Epithelial cell of prostate (primary cell): ENCODE measurements at regions not wholly inside any gene's neighbourhood (a gene's known extent, or its start where the extent isn't known, plus 50 kb on each side); places are given as distances from the start of the nearest gene placed in this dataset.
"Not testable (repeated sequence)": the region's sequence is repeated elsewhere in the genome, so short reads cannot be mapped to it uniquely, and the experiment has no call there.

Experiments
- DNase-seq: peaks from one replicate; pipeline ENCODE4 v3.0.0-alpha.2; 2011; ENCODE audit warnings: low read depth, low spot score
- H3K27ac ChIP-seq: fragments of 450-650 bp; 2 replicates; pipeline ENCODE4 v1.5.1; 2017; ENCODE audit warnings: mild to moderate bottlenecking

GRCh38 chr2:176929387-176929786, 283.2 kb upstream of the HNRNPA3 start:
- DNase-seq, H3K27ac ChIP-seq: not testable (repeated sequence)

DNA sequence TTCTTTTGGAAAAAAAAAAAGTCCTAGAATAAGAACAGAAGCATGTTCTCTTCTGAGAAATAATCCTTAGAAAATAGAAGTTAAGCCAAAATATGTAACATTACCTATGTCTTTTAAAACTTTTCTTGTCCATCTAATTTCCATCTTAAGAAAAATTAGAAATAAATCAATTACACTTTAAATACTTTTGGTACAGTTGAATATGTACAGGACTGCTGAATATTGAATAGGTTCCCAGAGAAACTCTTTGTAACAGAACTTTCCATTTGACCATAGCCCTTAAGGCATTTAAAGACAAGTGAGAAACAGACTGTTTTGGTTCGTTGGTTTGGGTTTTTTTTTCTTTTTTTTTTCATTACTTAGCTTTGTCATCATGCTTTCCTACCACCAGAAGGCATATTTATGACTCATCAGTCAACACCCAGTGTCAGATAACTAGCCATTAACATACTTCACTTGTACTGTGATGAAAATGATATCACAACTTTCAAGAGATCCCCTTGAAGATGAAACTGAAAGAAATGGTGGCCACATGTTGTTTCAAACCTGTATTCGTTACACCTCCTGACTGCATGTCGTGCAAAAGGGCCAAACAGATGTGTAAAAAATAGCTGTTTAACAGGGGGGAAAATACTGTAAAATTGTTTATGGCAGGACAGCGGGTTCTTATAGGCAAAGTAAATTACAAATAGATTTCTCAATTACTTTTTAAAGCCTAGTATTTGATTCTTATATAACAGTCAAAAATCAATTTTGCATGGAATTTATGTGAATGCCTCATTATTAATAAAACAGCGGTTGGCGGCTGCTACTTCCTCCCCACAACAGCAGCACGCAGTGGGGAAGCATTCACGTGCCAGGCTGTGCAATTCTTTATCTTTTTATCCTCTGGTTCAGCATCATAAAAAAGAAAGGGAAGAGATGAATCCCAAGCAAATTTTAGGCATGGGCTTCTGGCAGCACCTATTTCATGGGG, 280.7 kb upstream of the HNRNPA3 start:
- peak; percentile 27 for DNase-seq

DNA sequence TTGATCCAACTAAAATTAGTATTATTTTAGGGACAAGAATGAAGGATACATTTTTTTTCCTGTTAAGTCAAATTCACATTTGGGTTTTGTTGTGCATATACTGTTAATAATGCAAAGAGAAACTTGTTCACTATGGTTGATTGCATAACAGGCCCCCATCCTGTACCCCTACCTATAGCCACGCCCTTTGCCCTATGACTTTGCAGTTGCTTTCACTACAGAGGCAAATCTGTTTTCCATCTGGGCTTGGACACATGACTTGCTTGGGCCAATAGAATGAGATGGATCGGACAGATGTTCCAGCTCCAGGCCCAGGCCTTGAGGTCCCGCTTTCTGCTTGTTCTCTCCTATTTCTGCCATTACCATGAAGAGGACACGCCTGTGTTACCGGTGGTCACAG, 278.5 kb upstream of the HNRNPA3 start:
- no peak overlapping the region for H3K27ac ChIP-seq
- DNase-seq: no peak

More for the DNA sequence above, 280.7 kb upstream of the HNRNPA3 start:
- H3K27ac ChIP-seq: no peak overlapping the region

DNA sequence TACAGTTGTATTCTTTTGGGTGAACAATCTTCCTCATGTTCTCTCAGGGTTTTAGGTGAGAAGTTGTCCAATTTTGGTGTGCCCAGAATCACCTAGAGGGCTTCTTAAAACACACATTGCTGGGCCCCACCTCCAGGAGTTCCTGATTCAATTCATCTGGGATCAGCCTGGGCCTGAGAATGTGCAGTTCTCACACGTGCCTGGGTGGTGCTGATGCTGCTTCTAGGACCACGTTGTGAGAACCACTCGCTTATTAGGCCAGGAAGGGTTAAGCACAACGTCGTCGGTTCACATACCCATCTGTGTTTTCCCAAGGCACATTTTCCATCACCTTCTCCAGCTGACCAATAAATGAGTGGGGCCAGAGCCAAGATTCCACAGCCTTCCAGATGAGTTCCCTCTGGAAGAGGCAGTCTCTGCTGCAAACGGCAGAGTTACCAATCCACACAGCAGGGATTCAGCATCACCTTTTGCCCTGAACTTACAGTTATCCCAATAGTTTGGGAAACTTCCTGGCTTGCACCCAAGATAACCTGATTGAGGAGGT, 277.7 kb upstream of the HNRNPA3 start:
- no peak for DNase-seq
- no peak overlapping the region for H3K27ac ChIP-seq

DNA sequence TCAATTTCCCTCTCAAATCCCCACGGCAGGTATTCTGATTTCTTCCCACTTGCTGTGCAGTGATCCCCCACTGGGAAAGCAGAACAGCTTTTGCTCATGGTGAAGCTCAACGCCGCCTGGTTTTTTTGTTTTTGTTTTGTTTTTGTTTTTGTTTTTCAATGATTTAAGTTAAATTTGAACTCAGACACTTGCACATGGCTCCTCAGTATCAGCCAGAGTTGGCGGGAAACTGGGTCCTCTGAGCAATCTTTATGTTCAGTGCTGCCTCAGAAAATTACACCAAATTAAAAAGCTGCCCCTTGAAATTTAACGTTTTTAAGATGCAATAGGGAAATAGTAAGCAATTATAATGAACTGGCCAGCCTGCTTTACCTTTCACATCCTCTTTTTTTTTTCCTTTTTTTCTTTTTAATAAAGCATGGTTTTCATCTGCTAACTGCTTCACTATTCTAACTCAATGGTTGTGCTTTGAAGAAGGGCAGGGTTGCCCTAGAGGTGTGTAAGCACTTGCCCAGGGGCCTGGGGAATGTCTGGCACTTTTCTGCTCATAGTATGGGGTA, 277.0 kb upstream of the HNRNPA3 start:
- H3K27ac ChIP-seq: no peak overlapping the region

GRCh38 chr2:176936410-176936809, 276.2 kb upstream of the HNRNPA3 start:
- no peak for DNase-seq
- H3K27ac ChIP-seq: no peak overlapping the region

More for the DNA sequence above, 277.0 kb upstream of the HNRNPA3 start:
- DNase-seq: no peak

- no peak overlapping the region for H3K27ac ChIP-seq
- no peak for DNase-seq
Observed at GRCh38 chr2:176944998-176945397, 267.6 kb upstream of the HNRNPA3 start.

GRCh38 chr2:176947754-176948153, 264.8 kb upstream of the HNRNPA3 start:
- no peak overlapping the region for H3K27ac ChIP-seq
- DNase-seq: no peak

DNA sequence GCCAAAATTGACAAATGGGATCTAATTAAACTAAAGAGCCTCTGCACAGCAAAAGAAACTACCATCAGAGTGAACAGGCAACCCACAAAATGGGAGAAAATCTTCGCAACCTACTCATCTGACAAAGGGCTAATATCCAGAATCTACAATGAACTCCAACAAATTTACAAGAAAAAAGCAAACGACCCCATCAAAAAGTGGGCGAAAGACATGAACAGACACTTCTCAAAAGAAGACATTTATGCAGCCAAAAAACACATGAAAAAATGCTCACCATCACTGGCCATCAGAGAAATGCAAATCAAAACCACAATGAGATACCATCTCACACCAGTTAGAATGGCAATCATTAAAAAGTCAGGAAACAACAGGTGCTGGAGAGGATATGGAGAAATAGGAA, 261.4 kb upstream of the HNRNPA3 start:
- not testable (repeated sequence) for H3K27ac ChIP-seq, DNase-seq

- DNase-seq: no peak
- H3K27ac ChIP-seq: no peak overlapping the region
Observed at GRCh38 chr2:176956791-176957190, 255.8 kb upstream of the HNRNPA3 start.

DNA sequence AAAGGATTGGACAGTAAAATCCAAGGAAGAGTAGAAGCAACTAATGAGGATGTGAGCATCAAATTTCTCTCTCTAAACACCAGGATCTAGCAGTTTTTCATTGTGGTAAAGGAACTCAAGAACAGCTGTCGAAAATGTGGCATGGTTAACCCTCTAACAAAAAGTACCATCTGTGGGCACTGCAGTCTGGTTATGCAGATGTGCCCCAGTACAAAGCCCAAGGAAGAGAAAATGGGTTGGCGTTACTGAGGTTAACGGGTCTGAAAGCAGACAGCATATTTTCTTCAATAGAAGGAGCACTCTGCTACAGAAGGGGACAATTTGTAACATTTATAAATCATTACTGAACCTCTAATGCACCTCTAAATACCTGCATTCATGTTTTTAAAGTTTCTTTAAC, 253.0 kb upstream of the HNRNPA3 start:
- no peak overlapping the region for H3K27ac ChIP-seq
- no peak for DNase-seq

- DNase-seq: no peak
- H3K27ac ChIP-seq: no peak overlapping the region
Observed at GRCh38 chr2:176960061-176960460, 252.5 kb upstream of the HNRNPA3 start.

DNA sequence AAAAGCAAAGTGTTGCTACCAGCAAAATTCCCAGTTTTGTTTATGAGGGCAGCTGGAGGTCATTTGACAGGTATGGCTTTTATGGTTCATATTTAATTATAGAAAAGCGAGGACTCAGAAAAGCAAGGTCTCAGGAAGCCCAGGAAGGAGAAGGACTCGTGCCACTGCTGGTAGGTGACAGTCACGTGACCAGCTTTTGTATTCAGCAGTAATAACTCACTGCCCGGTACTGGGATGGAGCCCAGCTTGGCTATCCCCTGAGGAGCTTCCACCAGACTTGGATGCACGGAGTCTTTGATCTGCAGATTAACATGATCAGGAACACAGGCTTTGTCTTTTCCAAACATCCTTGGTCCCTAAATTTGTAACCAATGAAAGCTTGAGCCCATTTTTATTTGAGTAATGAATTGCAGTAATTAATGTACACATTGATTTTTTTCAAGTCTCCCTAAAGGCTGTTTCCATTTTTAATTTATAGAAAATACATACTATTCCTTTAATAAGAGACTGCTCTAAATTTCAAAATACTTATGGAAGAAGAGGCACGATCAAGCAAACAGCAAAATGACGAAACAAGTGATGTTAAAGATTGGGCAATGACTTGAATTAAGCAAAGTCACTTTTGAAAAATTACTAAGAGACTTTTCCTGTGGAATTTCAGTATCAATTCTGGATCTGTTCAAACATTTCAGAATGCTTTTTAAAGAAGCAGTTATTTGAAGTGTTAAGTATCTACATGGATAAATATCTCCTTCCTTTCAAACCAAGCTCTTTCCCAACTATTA, 251.7 kb upstream of the HNRNPA3 start:
- no peak overlapping the region for H3K27ac ChIP-seq
- DNase-seq: no peak

DNA sequence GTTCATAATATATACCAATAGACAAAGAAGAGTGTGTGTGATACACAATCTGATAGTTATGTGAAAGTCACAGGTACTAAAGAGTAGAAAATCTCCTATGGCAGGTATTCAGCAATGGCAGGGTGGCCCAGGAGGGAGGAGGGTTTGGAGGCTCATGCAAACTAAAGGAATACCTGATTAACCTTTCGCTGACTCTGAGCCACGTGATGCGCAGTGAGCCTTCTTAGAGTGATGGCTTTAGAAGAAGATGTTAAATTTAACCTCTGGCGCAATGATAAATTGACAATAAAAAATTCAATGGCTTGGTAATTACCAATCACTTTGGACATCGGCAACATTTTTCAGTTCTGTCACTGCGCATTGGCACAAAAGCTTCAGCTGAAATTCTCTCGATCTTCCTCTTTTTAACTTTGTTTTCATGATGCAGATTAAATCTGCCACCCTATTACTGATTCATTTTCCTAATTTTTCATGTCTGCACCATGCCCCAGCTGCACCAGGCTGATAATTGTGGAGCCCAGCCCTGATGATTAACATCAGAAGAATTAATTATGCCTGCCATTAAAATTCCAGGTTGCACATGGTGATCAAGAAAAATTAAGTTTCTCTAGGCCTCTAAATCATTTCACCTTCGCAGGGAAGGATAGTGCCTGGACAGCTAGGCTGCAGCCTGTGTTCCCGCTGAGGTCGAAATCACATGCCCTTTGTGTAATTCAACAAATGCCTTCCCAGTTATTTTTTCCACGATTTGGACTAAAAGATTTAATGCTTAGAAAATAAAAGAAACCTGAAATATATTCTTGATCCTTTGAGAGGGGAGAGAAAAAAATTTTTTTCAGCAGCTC, 250.6 kb upstream of the HNRNPA3 start:
- no peak for DNase-seq
- H3K27ac ChIP-seq: no peak overlapping the region

- DNase-seq: no peak
- no peak overlapping the region for H3K27ac ChIP-seq
Observed at GRCh38 chr2:176963568-176964287, 248.9 kb upstream of the HNRNPA3 start.

- H3K27ac ChIP-seq: no peak overlapping the region
- no peak for DNase-seq
Observed at GRCh38 chr2:176967911-176968450, 244.6 kb upstream of the HNRNPA3 start.

DNA sequence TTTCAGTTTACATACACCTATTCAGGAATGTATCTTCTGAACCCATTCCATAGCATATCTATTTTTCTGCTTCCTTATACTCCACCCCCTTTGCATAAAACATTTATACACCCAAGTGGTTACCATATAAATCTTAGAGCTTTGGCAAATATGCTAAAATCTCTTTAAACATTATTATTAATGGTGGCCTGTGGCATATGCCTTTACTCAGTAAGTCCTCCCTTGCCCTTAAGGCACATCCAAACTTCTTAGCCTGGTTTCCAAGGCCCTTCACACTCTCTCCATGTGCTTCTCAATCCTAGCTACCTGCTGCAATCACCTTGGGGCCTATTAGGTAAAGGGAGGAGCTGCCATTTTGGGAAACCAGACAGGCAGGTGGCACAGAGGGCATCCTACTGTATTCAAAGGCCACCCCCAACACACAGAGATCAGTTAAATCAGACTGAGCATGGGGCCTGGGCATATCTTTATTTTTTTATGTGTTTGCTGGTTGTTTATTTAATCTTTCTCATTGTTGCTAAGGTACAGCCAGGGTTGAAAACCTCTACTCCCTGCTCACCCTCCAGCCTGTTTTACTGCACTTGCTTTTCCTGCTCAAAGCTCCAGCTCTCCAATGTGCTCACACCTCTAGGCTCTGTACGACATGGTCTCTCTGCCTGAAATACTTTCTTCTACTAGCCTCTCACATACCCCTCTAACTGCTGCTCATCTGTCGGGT, 242.8 kb upstream of the HNRNPA3 start:
- H3K27ac ChIP-seq: no peak overlapping the region
- no peak for DNase-seq
